NT2/D1 (cell line): ENCODE measurements at regions not wholly inside any gene's neighbourhood (a gene's known extent, or its start where the extent isn't known, plus 50 kb on each side); places are given as distances from the start of the nearest gene placed in this dataset.
"Not testable (repeated sequence)": the region's sequence is repeated elsewhere in the genome, so short reads cannot be mapped to it uniquely, and the experiment has no call there.

ENCODE experiments used
- DNase-seq: peaks from one replicate; pipeline ENCODE4 v3.0.0-alpha.2; 2011; ENCODE audit warnings: low read depth, low spot score
- H3K27me3 ChIP-seq: 2 replicates; pipeline ENCODE4 v1.6.0; 2011; ENCODE audit warnings: mild to moderate bottlenecking; ENCODE audit not compliant: insufficient read length, insufficient read depth
- H3K36me3 ChIP-seq: 2 replicates; pipeline ENCODE4 v1.6.1; 2011; ENCODE audit warnings: mild to moderate bottlenecking, low read length, mixed read lengths; ENCODE audit not compliant: insufficient read depth, insufficient read length
- H3K4me1 ChIP-seq: 2 replicates; pipeline ENCODE4 v1.5.1; 2011; ENCODE audit not compliant: insufficient read depth, insufficient read length
- H3K4me3 ChIP-seq: 2 replicates; pipeline ENCODE4 v1.5.1; 2011; ENCODE audit warnings: low read depth; ENCODE audit not compliant: insufficient read length
- H3K9ac ChIP-seq: 2 replicates; pipeline ENCODE4 v1.6.0; 2011; ENCODE audit warnings: low read depth; ENCODE audit not compliant: insufficient read length
- H3K9me3 ChIP-seq: 2 replicates; pipeline ENCODE4 v1.5.1; 2011; ENCODE audit warnings: mild to moderate bottlenecking, low read length; ENCODE audit not compliant: insufficient read depth
- SUZ12 ChIP-seq: IDR thresholded peaks from 2 replicates; pipeline ENCODE4 v1.6.1; 2011; ENCODE audit not compliant: insufficient read length, insufficient read depth; ENCODE audit errors: extremely low read depth
- YY1 ChIP-seq: IDR thresholded peaks from 2 replicates; pipeline ENCODE4 v1.6.1; 2011; ENCODE audit not compliant: insufficient read length, insufficient read depth
- ZNF274 ChIP-seq: IDR thresholded peaks from 2 replicates; pipeline ENCODE4 v1.6.1; 2011; ENCODE audit warnings: mild to moderate bottlenecking, low read depth, low read length

- Histone ChIP-seq H3K36me3 (no peaks in the 10 kb centered on the region), H3K27me3 (no peaks in the 10 kb centered on the region), H3K4me3 (no peak overlapping the region), H3K9me3 (no peaks in the 10 kb centered on the region), H3K4me1 (no peaks in the 10 kb centered on the region), H3K9ac (no peak overlapping the region)
- TF ChIP-seq YY1 (no peak), ZNF274 (no peak), SUZ12 (no peak)
- no peak for DNase-seq
These were observed 664.0 kb upstream of the IGFBP7 start for GRCh38 chr4:57774171-57774570.

- DNase-seq = no peak
- Histone ChIP-seq H3K4me1 (no peaks in the 10 kb centered on the region), H3K36me3 (no peaks in the 10 kb centered on the region), H3K27me3 (no peaks in the 10 kb centered on the region), H3K9me3 (no peaks in the 10 kb centered on the region), H3K9ac (no peak overlapping the region), H3K4me3 (no peak overlapping the region)
- TF ChIP-seq YY1 = no peak
- TF ChIP-seq ZNF274 = no peak
- TF ChIP-seq SUZ12 = no peak
These were observed 656.2 kb upstream of the IGFBP7 start for GRCh38 chr4:57766341-57766740.

GRCh38 chr4:57764856-57765255 lies 654.7 kb upstream of the IGFBP7 start:
- no peak for DNase-seq
- TF ChIP-seq YY1 (no peak), ZNF274 (no peak), SUZ12 (no peak)

GRCh38 chr4:57763070-57763469 lies 652.9 kb upstream of the IGFBP7 start:
- TF ChIP-seq ZNF274 = no peak
- TF ChIP-seq YY1 = no peak
- no peak for TF ChIP-seq SUZ12
- Histone ChIP-seq H3K36me3 (no peaks in the 10 kb centered on the region), H3K4me3 (no peak overlapping the region), H3K27me3 (no peaks in the 10 kb centered on the region), H3K9me3 (no peaks in the 10 kb centered on the region), H3K9ac (no peak overlapping the region), H3K4me1 (no peaks in the 10 kb centered on the region)
- DNase-seq = no peak

More at GRCh38 chr4:57764856-57765255, 654.7 kb upstream of the IGFBP7 start:
- Histone ChIP-seq H3K36me3 (no peaks in the 10 kb centered on the region), H3K4me3 (no peak overlapping the region), H3K27me3 (no peaks in the 10 kb centered on the region), H3K4me1 (no peaks in the 10 kb centered on the region), H3K9me3 (no peaks in the 10 kb centered on the region), H3K9ac (no peak overlapping the region)

- Histone ChIP-seq H3K4me3 (no peak overlapping the region), H3K36me3 (no peaks in the 10 kb centered on the region), H3K27me3 (no peaks in the 10 kb centered on the region), H3K4me1 (no peaks in the 10 kb centered on the region), H3K9ac (no peak overlapping the region), H3K9me3 (no peaks in the 10 kb centered on the region)
- TF ChIP-seq ZNF274 = no peak
- no peak for TF ChIP-seq YY1
- TF ChIP-seq SUZ12 = no peak
- DNase-seq = no peak
These were observed 630.5 kb upstream of the IGFBP7 start for GRCh38 chr4:57740625-57741190.

GRCh38 chr4:57736781-57737180 lies 626.6 kb upstream of the IGFBP7 start:
- no peak for DNase-seq
- TF ChIP-seq SUZ12 (no peak), YY1 (no peak), ZNF274 (no peak)
- no peaks in the 10 kb centered on the region for H3K36me3 ChIP-seq
- H3K4me3 ChIP-seq = no peak overlapping the region
- no peaks in the 10 kb centered on the region for H3K9me3 ChIP-seq
- no peak overlapping the region for H3K9ac ChIP-seq
- H3K4me1 ChIP-seq = no peaks in the 10 kb centered on the region
- no peaks in the 10 kb centered on the region for H3K27me3 ChIP-seq

- H3K4me3 ChIP-seq = no peak overlapping the region
- no peaks in the 10 kb centered on the region for H3K27me3 ChIP-seq
- no peaks in the 10 kb centered on the region for H3K4me1 ChIP-seq
- no peaks in the 10 kb centered on the region for H3K9me3 ChIP-seq
- H3K36me3 ChIP-seq = no peaks in the 10 kb centered on the region
- TF ChIP-seq SUZ12 (no peak), ZNF274 (no peak), YY1 (no peak)
- no peak for DNase-seq
- no peak overlapping the region for H3K9ac ChIP-seq
These were observed 624.0 kb upstream of the IGFBP7 start for GRCh38 chr4:57734104-57734670.

GRCh38 chr4:57729775-57730570 lies 619.8 kb upstream of the IGFBP7 start:
- not testable (repeated sequence) for DNase-seq, H3K4me3 ChIP-seq

More at GRCh38 chr4:57729775-57730570, 619.8 kb upstream of the IGFBP7 start:
- not testable (repeated sequence) for H3K27me3 ChIP-seq, H3K9ac ChIP-seq, H3K9me3 ChIP-seq, H3K36me3 ChIP-seq, H3K4me1 ChIP-seq
